ENCODE measurements at regions not wholly inside any gene's neighbourhood (a gene's known extent, or its start where the extent isn't known, plus 50 kb on each side); places are given as distances from the start of the nearest gene placed in this dataset.

DNA sequence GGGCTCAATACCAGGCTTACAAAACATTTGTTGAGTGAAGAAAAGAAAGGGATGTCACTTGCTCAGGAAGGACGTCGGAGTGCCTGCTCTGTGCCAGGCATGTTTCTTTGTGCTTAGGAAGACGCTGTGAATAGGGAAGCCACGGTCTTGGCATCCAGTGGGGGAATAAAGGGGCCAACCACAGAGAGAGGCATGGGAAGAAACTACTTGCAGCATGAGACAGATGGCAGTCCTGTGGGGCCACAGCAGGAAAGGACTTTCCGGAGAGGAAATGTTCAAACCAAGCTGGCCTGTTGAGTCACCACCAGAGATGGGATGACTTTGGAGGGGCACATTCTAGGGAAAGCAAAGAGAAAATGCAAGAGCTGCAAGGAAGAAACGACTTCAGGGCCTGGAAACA is 173.2 kb downstream of the CDH26 start:
- peak; percentile 31 to 39 for DNase-seq

DNA sequence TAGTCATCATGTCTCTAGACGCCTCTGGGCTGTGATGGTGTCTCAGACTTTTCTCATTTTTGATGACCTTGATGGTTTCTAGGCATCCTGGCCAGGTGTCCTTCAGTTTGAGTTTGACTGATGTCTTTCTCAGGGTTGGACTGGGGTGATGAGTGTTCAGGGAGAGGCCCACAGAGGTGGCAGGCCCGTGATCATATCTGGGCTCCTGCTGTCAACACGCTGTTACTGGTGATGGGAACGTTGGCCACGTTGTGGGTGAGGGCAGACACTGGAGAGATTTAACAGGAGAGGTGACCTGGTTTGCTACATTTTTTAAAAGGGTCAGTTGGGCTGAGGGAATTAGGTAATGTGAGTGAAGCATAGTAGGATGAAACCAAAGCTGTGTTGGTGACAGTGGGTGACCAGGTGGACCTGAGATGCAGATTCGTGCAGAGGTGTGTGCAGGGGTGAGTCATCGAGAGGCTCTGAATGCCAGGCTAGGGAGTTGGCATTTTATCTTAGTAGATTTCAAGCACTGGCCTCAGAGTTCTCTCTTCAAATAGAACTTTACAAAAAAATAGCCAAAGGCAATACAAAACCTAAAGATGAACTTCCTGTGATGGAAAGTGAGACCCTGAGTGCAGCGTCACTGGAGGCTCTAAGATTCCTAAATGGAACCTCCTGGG is 174.1 kb downstream of the CDH26 start:
- no peak for DNase-seq

DNA sequence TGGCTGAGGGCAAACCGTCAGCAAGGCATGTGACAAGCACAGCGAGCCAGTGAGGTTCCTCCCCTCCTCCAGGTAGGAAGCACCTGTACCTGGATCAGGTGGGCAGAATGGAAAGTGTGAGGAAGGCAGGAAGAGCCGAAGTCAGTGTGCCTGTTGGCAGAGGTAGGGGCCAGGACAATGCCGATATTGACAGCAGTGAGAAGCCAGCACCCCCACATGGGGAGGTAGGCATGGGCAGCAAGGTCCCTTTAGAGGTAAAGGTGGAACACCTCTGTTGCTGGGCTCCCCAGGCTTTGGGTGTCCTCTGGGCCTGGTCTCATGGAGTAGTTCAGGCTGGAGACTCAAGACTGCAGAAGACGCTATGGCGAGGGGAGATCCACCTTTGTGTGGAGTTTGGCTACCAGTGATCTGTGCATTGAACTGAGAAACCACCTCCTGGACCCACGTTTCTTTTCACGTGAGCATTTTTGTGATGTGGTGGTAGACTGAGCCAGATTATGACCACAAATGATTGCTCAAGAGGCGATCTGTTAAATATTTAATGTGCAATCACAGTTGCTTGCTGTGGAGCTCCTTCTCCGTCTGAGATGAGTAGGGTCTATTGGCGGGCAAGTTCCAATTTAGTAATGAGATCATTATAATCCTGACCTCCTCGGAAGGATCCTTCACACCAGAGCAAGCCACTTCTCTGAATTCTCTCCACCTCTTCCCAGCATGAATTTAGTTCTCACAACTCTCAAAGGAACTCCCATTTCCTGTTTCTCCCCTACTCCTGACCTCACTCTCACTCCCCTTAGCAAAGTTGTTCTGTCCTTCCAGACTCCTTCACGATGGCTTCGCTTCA is 174.8 kb downstream of the CDH26 start:
- peak in 1 of 2 donors; percentile 10 for DNase-seq

DNA sequence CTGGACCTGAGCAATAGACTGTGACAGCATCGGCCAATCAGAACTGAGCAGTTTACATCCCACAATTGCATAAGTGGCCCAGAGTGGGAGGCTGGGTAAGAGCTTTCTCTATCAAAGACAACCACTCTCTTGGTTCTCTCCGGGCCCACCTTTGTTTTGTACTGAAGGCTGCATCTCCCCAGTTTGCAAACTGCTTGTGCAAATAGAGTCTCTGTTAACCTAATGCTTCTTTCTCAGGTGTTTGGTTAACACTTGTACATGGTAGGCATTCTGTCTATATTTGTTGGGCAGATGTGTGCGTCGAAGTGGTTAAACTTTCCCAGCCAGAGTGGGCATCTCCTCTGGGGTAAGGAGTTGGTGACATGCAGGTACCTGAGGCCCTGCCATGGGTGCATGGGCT is 177.1 kb downstream of the CDH26 start:
- DNase-seq, result no peak

- peak; percentile 27 to 72 for DNase-seq
These were observed 178.6 kb downstream of the CDH26 start for GRCh38 chr20:60136645-60137401.

- peak; percentile 70 to 81 for DNase-seq
These were observed 179.5 kb downstream of the CDH26 start for GRCh38 chr20:60137657-60138245.

- DNase-seq, result peak; percentile 29 to 51
These were observed 180.3 kb downstream of the CDH26 start for GRCh38 chr20:60138256-60139220.

GRCh38 chr20:60139663-60140446 is 181.6 kb downstream of the CDH26 start:
- DNase-seq, result no peak

DNA sequence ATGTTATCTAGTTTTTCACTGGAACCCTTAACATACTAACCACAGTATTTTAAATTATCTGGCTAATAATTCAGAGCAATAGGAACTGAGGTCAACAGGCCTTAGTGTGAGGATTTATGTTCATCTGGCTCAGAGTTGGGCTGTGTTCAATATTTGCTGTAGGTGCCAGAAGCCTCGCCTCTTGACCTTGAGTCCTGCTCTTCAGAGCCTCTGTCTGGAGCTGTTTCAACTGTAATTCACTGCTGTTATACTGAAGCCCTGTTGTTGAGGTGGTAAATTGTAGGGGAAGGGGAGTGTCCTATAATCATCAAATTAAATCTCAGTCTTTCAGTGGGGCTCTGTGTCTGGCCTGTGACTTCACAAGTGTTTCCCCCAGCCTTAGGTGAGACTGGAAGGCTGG is 184.4 kb downstream of the CDH26 start:
- DNase-seq, result no peak

DNA sequence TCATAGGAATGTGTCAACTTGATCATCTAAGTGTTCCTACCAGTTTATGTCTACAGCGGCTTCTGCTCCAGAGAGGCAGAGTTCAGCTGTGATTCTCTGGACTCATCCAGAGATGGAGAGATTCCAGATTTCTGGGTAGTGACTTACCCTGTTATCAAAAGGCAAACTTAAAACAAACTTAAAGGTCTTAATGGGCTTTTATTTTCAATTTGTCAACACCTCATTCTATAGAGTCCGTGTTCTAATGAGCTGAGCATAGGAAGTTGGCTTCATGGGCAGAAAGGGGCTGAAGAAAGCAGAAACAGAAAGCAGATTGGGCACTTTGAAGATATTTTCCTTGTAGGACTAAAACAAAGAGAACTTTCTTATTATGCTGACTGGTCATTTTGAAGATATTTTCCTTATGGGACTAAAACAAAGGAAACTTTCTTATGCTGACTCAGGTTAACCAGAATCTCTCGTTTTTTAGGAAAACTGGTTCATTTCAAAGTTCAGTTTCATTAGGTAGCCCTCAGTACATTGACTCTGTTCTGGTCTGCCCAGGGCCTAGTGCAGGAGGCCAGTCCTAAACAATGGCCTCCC is 185.1 kb downstream of the CDH26 start:
- DNase-seq, result no peak

- DNase-seq, result no peak
These were observed 186.2 kb downstream of the CDH26 start for GRCh38 chr20:60144404-60144803.

- no peak for DNase-seq
These were observed 186.8 kb downstream of the CDH26 start for GRCh38 chr20:60144974-60145527.

- DNase-seq, result no peak
These were observed 188.8 kb downstream of the CDH26 start for GRCh38 chr20:60147004-60147403.

- DNase-seq, result no peak
These were observed 190.7 kb downstream of the CDH26 start for GRCh38 chr20:60148885-60149284.

DNA sequence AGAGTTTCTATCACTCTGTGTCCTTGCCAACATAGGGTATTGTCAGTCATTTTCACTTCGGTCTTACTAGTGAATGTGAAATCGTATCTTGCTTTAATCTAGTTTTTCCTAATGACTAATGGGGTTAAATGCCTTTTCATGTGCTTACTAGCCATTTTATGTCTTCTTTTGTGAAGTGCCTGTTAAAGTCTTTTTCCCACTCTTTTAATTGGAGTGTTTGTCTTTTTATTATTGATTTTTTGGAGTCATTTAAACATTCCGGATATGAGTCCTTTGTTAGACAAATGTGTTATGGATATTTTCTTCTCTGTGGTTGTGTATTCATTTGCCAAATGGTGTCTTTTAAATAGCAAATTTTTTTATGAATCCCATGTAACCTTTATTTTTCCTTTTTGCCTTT is 194.6 kb downstream of the CDH26 start:
- DNase-seq, result no peak

- DNase-seq, result no peak
These were observed 202.4 kb downstream of the CDH26 start for GRCh38 chr20:60160451-60161145.

DNA sequence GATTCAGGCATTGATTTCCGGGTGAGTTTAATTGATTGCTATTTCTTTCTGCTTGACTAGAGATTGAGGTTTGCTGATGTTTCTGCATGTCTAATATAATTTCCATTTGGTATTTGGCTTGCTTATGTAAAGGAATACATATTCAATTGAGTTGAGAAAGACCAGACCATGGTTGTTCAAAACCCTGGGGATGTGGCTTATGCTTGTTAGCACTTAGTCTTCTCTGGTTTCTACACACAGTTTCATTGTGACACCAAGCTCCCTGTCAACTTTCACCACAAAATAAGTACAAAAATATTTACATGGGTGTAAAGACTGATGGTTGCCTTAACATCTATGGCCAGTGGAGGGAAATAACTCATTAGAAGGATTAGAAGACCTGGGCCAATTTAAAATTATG is 209.6 kb downstream of the CDH26 start:
- DNase-seq, result no peak

DNA sequence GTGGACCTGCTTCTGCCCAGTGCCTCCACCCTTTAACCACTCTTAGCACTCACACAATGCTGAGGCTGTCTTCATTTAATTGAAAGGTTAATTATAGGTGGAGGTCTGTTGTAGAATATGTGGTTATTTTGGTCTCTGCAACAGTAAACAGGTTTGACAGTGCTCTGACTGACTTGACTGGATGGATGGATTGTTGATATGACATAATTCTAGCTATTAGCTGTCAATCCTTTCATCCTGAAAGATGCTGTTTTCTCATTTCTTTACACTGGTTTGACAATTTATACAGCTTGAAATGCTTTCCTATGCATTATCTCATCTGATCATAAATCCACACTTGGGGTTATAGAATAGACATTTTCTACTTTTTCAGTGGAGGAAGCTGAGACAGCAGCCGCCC is 210.7 kb downstream of the CDH26 start:
- DNase-seq, result no peak

DNA sequence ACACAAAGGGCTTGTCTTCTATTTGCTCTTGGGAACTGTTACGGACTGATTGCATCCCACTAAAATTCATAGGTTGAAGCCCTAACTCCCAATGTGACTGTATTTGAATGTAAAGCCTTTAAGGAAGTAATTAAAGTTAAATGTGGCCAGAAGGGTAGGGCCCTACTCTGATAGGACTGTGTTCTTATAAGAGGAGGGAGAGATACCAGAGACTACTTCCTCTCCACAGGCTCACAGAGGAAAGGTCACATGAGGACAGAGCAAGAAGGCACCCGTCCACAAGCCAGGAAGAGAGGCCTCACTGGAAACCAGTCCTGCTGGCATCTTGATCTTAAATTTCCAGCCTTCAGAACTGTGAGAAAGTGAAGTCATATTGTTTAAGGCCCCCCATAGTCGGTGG is 211.9 kb downstream of the CDH26 start:
- peak; percentile 2 to 13 for DNase-seq

GRCh38 chr20:60171313-60171712 is 213.1 kb downstream of the CDH26 start:
- DNase-seq, result no peak

Data from inflammatory macrophage (primary cell).